GM23338 (cell line): ENCODE measurements at regions not wholly inside any gene's neighbourhood (a gene's known extent, or its start where the extent isn't known, plus 50 kb on each side); places are given as distances from the start of the nearest gene placed in this dataset.

Experiments used
- ATAC-seq: fragments of 200-7000 bp; cut with Tn5 transposase; 3 replicates; pipeline ENCODE4 v1.9.1; 2020
- DNase-seq: peaks from one replicate; pipeline ENCODE4 v3.0.0-alpha.2; 2015; ENCODE audit warnings: low spot score
- H2AFZ ChIP-seq: fragments of 200-600 bp; sonication (generic); 2 replicates; pipeline ENCODE4 v1.8.0; 2016; ENCODE audit warnings: antibody characterized with exemption, mild to moderate bottlenecking, moderate library complexity
- H3F3A ChIP-seq: fragments of 200-600 bp; sonication (generic); replicated peaks from 2 replicates; pipeline ENCODE4 v1.8.0; 2017; ENCODE audit warnings: antibody characterized with exemption, mixed run types, low read depth
- H3K27ac ChIP-seq: fragments of 200-600 bp; sonication (generic); 2 replicates; pipeline ENCODE4 v1.6.1; 2016; ENCODE audit warnings: low read depth
- H3K27me3 ChIP-seq: fragments of 200-600 bp; sonication (generic); 2 replicates; pipeline ENCODE4 v1.8.0; 2016; ENCODE audit warnings: mild to moderate bottlenecking, mixed run types, moderate library complexity; ENCODE audit not compliant: insufficient read depth
- H3K36me3 ChIP-seq: fragments of 200-600 bp; sonication (generic); 2 replicates; pipeline ENCODE4 v1.8.0; 2016; ENCODE audit warnings: mild to moderate bottlenecking; ENCODE audit not compliant: insufficient read depth
- H3K4me1 ChIP-seq: fragments of 200-600 bp; sonication (generic); 2 replicates; pipeline ENCODE4 v1.8.0; 2016; ENCODE audit warnings: mild to moderate bottlenecking, moderate library complexity; ENCODE audit not compliant: insufficient read depth
- H3K4me2 ChIP-seq: fragments of 200-600 bp; sonication (generic); 2 replicates; pipeline ENCODE4 v1.7.1; 2017; ENCODE audit warnings: mixed run types
- H3K4me3 ChIP-seq: fragments of 200-600 bp; sonication (generic); 2 replicates; pipeline ENCODE4 v1.6.1; 2016; ENCODE audit warnings: mixed run types
- H3K79me2 ChIP-seq: fragments of 200-600 bp; sonication (generic); replicated peaks from 2 replicates; pipeline ENCODE4 v1.8.0; 2017; ENCODE audit warnings: mild to moderate bottlenecking; ENCODE audit not compliant: insufficient read depth
- H3K9me2 ChIP-seq: fragments of 200-600 bp; sonication (generic); 2 replicates; pipeline ENCODE4 v1.8.0; 2017; ENCODE audit not compliant: insufficient read depth
- H4K20me1 ChIP-seq: fragments of 200-600 bp; sonication (generic); replicated peaks from 2 replicates; pipeline ENCODE4 v1.8.0; 2017; ENCODE audit warnings: mild to moderate bottlenecking; ENCODE audit not compliant: insufficient read depth
- H3K27ac Mint-ChIP-seq: 2 replicates; pipeline ENCODE4 v1.8.0; 2020; ENCODE audit warnings: inconsistent platforms, mild to moderate bottlenecking, moderate library complexity, mixed read lengths
- H3K27me3 Mint-ChIP-seq: 3 replicates; pipeline ENCODE4 v1.8.0; 2022; ENCODE audit warnings: low read depth, mild to moderate bottlenecking, moderate library complexity, mixed read lengths, inconsistent platforms; ENCODE audit not compliant: insufficient read depth, poor library complexity
- H3K36me3 Mint-ChIP-seq: 3 replicates; pipeline ENCODE4 v1.8.0; 2021; ENCODE audit warnings: low read depth, mild to moderate bottlenecking, inconsistent platforms, moderate library complexity, mixed read lengths
- H3K4me1 Mint-ChIP-seq: 3 replicates; pipeline ENCODE4 v1.8.0; 2020; ENCODE audit warnings: mild to moderate bottlenecking, inconsistent platforms, mixed read lengths
- H3K4me3 Mint-ChIP-seq: 3 replicates; pipeline ENCODE4 v1.8.0; 2021; ENCODE audit warnings: moderate library complexity, mild to moderate bottlenecking, inconsistent platforms, mixed read lengths
- H3K9me3 Mint-ChIP-seq: 3 replicates; pipeline ENCODE4 v1.8.0; 2020; ENCODE audit warnings: moderate library complexity, mild to moderate bottlenecking, inconsistent platforms, mixed read lengths
- EZH2phosphoT487 ChIP-seq: fragments of 200-600 bp; sonication (generic); IDR thresholded peaks from one replicate; pipeline ENCODE4 v1.8.1; 2018; ENCODE audit warnings: antibody characterized with exemption; ENCODE audit not compliant: unreplicated experiment
- JUNB ChIP-seq: IDR thresholded peaks from one replicate; pipeline ENCODE4 v1.6.1; 2016; ENCODE audit warnings: antibody characterized with exemption; ENCODE audit not compliant: unreplicated experiment
- NANOG ChIP-seq: IDR thresholded peaks from 2 replicates; pipeline ENCODE4 v1.6.1; 2016; ENCODE audit warnings: antibody characterized with exemption, borderline replicate concordance
- POLR2AphosphoS5 ChIP-seq: IDR thresholded peaks from 2 replicates; pipeline ENCODE4 v1.6.1; 2016; ENCODE audit warnings: antibody characterized with exemption, low read depth
- STAT1 ChIP-seq: IDR thresholded peaks from one replicate; pipeline ENCODE4 v1.6.1; 2016; ENCODE audit warnings: antibody characterized with exemption; ENCODE audit not compliant: unreplicated experiment
- ZNF114 ChIP-seq: fragments of 250-450 bp; sonication (Bioruptor Pico); IDR thresholded peaks from 2 replicates; pipeline ENCODE4 v1.5.0; 2020; ENCODE audit warnings: mild to moderate bottlenecking, moderate library complexity
- ZNF331 ChIP-seq: fragments of 250-450 bp; sonication (Bioruptor Pico); IDR thresholded peaks from 2 replicates; pipeline ENCODE4 v1.5.0; 2020; ENCODE audit warnings: low read depth, mild to moderate bottlenecking, moderate library complexity
- TF ChIP-seq, protein P1 (sequence below): IDR thresholded peaks from one replicate; pipeline ENCODE4 v1.6.1; 2018; ENCODE audit warnings: antibody characterized with exemption; ENCODE audit not compliant: unreplicated experiment
- TF ChIP-seq, protein P2 (sequence below): fragments of 250-450 bp; sonication (Bioruptor Pico); IDR thresholded peaks from 2 replicates; pipeline ENCODE4 v1.5.0; 2020; ENCODE audit warnings: mild to moderate bottlenecking, moderate library complexity
- TF ChIP-seq, protein P3 (sequence below): IDR thresholded peaks from 2 replicates; pipeline ENCODE4 v1.6.1; 2016; ENCODE audit warnings: antibody characterized with exemption
- TF ChIP-seq, protein P4 (sequence below), 2 experiments: fragments of 200-600 bp in 1 of 2; sonication (generic) in 1 of 2; conservative IDR thresholded peaks; 2 replicates each; pipeline versions ENCODE4 v1.5.1 to v1.6.1; 2016 to 2017; ENCODE audit warnings: antibody characterized with exemption in 2 of 2, low read depth in 2 of 2, mild to moderate bottlenecking in 2 of 2, moderate library complexity in 1 of 2

DNA sequence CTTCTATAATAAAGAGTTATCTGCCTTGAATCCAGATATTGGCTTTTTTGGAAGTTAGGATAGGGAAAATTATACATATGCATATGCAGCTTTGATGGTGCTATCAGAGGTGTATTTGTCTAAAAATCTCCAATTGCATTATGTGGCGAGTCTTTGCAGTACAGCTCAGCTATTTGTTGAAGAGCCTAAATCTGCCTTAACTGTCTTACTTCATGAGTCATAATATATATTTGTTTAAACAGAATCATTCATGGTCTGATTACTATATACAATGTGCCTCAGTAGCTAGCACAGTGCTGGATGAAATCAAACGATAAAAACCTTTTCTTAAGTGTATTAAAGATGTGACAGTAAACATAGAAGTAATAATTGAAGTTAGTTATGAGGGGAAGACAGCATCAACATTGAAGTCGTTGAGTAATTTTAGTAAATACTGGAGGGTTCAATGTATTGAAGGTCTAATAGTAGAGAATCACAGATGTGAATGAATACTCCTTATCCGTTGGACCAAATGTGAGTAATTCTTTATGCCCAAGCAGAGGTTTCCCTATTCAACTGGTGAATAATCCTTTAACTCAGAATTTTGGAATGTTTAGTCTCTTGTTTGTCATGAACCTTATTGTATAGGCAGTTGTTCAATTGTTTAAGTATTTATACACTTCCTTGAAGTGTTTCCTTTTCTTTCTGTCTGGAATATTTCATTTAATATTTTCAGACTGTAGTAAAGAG, 74.8 kb upstream of the NAALADL2 start:
- H3K4me1 Mint-ChIP-seq: no peaks in the 10 kb centered on the region; the same call in 2 of the 3 replicates
- H3K27ac Mint-ChIP-seq: no peak overlapping the region
- TF ChIP-seq, protein P1, sequence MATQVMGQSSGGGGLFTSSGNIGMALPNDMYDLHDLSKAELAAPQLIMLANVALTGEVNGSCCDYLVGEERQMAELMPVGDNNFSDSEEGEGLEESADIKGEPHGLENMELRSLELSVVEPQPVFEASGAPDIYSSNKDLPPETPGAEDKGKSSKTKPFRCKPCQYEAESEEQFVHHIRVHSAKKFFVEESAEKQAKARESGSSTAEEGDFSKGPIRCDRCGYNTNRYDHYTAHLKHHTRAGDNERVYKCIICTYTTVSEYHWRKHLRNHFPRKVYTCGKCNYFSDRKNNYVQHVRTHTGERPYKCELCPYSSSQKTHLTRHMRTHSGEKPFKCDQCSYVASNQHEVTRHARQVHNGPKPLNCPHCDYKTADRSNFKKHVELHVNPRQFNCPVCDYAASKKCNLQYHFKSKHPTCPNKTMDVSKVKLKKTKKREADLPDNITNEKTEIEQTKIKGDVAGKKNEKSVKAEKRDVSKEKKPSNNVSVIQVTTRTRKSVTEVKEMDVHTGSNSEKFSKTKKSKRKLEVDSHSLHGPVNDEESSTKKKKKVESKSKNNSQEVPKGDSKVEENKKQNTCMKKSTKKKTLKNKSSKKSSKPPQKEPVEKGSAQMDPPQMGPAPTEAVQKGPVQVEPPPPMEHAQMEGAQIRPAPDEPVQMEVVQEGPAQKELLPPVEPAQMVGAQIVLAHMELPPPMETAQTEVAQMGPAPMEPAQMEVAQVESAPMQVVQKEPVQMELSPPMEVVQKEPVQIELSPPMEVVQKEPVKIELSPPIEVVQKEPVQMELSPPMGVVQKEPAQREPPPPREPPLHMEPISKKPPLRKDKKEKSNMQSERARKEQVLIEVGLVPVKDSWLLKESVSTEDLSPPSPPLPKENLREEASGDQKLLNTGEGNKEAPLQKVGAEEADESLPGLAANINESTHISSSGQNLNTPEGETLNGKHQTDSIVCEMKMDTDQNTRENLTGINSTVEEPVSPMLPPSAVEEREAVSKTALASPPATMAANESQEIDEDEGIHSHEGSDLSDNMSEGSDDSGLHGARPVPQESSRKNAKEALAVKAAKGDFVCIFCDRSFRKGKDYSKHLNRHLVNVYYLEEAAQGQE: no peak
- TF ChIP-seq JUNB: no peak
- TF ChIP-seq, protein P2, sequence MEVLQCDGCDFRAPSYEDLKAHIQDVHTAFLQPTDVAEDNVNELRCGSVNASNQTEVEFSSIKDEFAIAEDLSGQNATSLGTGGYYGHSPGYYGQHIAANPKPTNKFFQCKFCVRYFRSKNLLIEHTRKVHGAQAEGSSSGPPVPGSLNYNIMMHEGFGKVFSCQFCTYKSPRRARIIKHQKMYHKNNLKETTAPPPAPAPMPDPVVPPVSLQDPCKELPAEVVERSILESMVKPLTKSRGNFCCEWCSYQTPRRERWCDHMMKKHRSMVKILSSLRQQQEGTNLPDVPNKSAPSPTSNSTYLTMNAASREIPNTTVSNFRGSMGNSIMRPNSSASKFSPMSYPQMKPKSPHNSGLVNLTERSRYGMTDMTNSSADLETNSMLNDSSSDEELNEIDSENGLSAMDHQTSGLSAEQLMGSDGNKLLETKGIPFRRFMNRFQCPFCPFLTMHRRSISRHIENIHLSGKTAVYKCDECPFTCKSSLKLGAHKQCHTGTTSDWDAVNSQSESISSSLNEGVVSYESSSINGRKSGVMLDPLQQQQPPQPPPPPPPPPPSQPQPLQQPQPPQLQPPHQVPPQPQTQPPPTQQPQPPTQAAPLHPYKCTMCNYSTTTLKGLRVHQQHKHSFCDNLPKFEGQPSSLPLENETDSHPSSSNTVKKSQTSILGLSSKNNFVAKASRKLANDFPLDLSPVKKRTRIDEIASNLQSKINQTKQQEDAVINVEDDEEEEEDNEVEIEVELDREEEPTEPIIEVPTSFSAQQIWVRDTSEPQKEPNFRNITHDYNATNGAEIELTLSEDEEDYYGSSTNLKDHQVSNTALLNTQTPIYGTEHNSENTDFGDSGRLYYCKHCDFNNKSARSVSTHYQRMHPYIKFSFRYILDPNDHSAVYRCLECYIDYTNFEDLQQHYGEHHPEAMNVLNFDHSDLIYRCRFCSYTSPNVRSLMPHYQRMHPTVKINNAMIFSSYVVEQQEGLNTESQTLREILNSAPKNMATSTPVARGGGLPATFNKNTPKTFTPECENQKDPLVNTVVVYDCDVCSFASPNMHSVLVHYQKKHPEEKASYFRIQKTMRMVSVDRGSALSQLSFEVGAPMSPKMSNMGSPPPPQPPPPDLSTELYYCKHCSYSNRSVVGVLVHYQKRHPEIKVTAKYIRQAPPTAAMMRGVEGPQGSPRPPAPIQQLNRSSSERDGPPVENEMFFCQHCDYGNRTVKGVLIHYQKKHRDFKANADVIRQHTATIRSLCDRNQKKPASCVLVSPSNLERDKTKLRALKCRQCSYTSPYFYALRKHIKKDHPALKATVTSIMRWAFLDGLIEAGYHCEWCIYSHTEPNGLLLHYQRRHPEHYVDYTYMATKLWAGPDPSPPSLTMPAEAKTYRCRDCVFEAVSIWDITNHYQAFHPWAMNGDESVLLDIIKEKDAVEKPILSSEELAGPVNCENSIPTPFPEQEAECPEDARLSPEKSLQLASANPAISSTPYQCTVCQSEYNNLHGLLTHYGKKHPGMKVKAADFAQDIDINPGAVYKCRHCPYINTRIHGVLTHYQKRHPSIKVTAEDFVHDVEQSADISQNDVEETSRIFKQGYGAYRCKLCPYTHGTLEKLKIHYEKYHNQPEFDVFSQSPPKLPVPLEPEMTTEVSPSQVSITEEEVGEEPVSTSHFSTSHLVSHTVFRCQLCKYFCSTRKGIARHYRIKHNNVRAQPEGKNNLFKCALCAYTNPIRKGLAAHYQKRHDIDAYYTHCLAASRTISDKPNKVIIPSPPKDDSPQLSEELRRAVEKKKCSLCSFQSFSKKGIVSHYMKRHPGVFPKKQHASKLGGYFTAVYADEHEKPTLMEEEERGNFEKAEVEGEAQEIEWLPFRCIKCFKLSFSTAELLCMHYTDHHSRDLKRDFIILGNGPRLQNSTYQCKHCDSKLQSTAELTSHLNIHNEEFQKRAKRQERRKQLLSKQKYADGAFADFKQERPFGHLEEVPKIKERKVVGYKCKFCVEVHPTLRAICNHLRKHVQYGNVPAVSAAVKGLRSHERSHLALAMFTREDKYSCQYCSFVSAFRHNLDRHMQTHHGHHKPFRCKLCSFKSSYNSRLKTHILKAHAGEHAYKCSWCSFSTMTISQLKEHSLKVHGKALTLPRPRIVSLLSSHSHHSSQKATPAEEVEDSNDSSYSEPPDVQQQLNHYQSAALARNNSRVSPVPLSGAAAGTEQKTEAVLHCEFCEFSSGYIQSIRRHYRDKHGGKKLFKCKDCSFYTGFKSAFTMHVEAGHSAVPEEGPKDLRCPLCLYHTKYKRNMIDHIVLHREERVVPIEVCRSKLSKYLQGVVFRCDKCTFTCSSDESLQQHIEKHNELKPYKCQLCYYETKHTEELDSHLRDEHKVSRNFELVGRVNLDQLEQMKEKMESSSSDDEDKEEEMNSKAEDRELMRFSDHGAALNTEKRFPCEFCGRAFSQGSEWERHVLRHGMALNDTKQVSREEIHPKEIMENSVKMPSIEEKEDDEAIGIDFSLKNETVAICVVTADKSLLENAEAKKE (CRISPR knock-in tag): no peak
- no peak for TF ChIP-seq POLR2AphosphoS5
- no peak for TF ChIP-seq ZNF331 (CRISPR knock-in tag)
- no peak for TF ChIP-seq STAT1
- TF ChIP-seq ZNF114 (CRISPR knock-in tag): no peak
- TF ChIP-seq, protein P3, sequence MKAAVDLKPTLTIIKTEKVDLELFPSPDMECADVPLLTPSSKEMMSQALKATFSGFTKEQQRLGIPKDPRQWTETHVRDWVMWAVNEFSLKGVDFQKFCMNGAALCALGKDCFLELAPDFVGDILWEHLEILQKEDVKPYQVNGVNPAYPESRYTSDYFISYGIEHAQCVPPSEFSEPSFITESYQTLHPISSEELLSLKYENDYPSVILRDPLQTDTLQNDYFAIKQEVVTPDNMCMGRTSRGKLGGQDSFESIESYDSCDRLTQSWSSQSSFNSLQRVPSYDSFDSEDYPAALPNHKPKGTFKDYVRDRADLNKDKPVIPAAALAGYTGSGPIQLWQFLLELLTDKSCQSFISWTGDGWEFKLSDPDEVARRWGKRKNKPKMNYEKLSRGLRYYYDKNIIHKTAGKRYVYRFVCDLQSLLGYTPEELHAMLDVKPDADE: no peak
- no peak for TF ChIP-seq NANOG
- TF ChIP-seq, protein P4, sequence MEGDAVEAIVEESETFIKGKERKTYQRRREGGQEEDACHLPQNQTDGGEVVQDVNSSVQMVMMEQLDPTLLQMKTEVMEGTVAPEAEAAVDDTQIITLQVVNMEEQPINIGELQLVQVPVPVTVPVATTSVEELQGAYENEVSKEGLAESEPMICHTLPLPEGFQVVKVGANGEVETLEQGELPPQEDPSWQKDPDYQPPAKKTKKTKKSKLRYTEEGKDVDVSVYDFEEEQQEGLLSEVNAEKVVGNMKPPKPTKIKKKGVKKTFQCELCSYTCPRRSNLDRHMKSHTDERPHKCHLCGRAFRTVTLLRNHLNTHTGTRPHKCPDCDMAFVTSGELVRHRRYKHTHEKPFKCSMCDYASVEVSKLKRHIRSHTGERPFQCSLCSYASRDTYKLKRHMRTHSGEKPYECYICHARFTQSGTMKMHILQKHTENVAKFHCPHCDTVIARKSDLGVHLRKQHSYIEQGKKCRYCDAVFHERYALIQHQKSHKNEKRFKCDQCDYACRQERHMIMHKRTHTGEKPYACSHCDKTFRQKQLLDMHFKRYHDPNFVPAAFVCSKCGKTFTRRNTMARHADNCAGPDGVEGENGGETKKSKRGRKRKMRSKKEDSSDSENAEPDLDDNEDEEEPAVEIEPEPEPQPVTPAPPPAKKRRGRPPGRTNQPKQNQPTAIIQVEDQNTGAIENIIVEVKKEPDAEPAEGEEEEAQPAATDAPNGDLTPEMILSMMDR (conservative IDR thresholded peaks at IDR 0.05; ENCODE audit: low read depth in 2 of 2): no peak
- TF ChIP-seq EZH2phosphoT487: no peak
- H3K4me3 ChIP-seq: no peak overlapping the region
- no peaks in the 10 kb centered on the region; the same call in 2 of the 3 replicates for H3K36me3 Mint-ChIP-seq
- no peaks in the 10 kb centered on the region for H4K20me1 ChIP-seq
- no peak overlapping the region for H3K4me3 Mint-ChIP-seq
- no peaks in the 10 kb centered on the region for H3K27me3 ChIP-seq
- H3K79me2 ChIP-seq: no peaks in the 10 kb centered on the region
- H3K4me1 ChIP-seq: no peaks in the 10 kb centered on the region
- no peak for ATAC-seq
- no peak for DNase-seq
- no peaks in the 10 kb centered on the region for H3K36me3 ChIP-seq
- H3F3A ChIP-seq: no peaks in the 10 kb centered on the region
- H3K9me2 ChIP-seq: 0 out of 2 replicates have a peak, but pooled peaks cover 5% of the 10 kb centered on the region
- H3K27ac ChIP-seq: no peak overlapping the region
- peaks cover 2% of the 10 kb centered on the region for H3K27me3 Mint-ChIP-seq
- no peak overlapping the region for H3K4me2 ChIP-seq
- H2AFZ ChIP-seq: no peak overlapping the region
- H3K9me3 Mint-ChIP-seq: peaks cover 8% of the 10 kb centered on the region; the same call in 1 of the 3 replicates
